ENCODE measurements at regions not wholly inside any gene's neighbourhood (a gene's known extent, or its start where the extent isn't known, plus 50 kb on each side); places are given as distances from the start of the nearest gene placed in this dataset.

GRCh38 chr3:75136100-75136897 is 521.8 kb upstream of the CNTN3 start:
- DNase-seq (ENCODE audit: low spot score) (no peak), ATAC-seq (no peak)
- CTCF ChIA-PET = interaction anchor here (0.6 kb wide), 1 partner anchor 248 kb away, joined by 3 read pairs; no protein-coding TSS in a partner anchor
- H3K27me3 Mint-ChIP-seq (ENCODE audit: low read depth) = no peaks in the 10 kb centered on the region
- TF ChIP-seq, protein P1, sequence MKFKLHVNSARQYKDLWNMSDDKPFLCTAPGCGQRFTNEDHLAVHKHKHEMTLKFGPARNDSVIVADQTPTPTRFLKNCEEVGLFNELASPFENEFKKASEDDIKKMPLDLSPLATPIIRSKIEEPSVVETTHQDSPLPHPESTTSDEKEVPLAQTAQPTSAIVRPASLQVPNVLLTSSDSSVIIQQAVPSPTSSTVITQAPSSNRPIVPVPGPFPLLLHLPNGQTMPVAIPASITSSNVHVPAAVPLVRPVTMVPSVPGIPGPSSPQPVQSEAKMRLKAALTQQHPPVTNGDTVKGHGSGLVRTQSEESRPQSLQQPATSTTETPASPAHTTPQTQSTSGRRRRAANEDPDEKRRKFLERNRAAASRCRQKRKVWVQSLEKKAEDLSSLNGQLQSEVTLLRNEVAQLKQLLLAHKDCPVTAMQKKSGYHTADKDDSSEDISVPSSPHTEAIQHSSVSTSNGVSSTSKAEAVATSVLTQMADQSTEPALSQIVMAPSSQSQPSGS (CRISPR knock-in tag; IDR thresholded peaks at IDR 0.05; ENCODE audit: borderline replicate concordance, low read depth) = no peak
- TF ChIP-seq NR1H2 (CRISPR knock-in tag; IDR thresholded peaks at IDR 0.05) (no peak), RELA (CRISPR knock-in tag; IDR thresholded peaks at IDR 0.05; ENCODE audit: borderline replicate concordance) (no peak), PRRX2 (CRISPR knock-in tag; IDR thresholded peaks at IDR 0.05) (no peak)
- H3K36me3 Mint-ChIP-seq = peaks cover 3% of the 10 kb centered on the region; the same call in 1 of the 2 replicates
- no peaks in the 10 kb centered on the region for H3K4me1 Mint-ChIP-seq
- H3K27ac Mint-ChIP-seq = no peak overlapping the region
- peaks cover 27% of the 10 kb centered on the region for H3K9me3 Mint-ChIP-seq
- POLR2A ChIA-PET = no interaction called here
- no peak overlapping the region for H3K4me3 Mint-ChIP-seq

GRCh38 chr3:75138345-75138744 is 523.9 kb upstream of the CNTN3 start:
- H3K36me3 Mint-ChIP-seq = peaks cover 3% of the 10 kb centered on the region; the same call in 1 of the 2 replicates
- no peak overlapping the region for H3K4me3 Mint-ChIP-seq
- TF ChIP-seq ATF3 (CRISPR knock-in tag; conservative IDR thresholded peaks at IDR 0.05) (no peak), TEAD4 (CRISPR knock-in tag; IDR thresholded peaks at IDR 0.05) (no peak), CBFB (CRISPR knock-in tag; IDR thresholded peaks at IDR 0.05; ENCODE audit: low read depth) (no peak), MXD4 (CRISPR knock-in tag; IDR thresholded peaks at IDR 0.05; ENCODE audit: borderline replicate concordance) (no peak), MYBL2 (CRISPR knock-in tag; IDR thresholded peaks at IDR 0.05) (no peak), SP1 (CRISPR knock-in tag; conservative IDR thresholded peaks at IDR 0.05) (no peak), SMAD3 (CRISPR knock-in tag; IDR thresholded peaks at IDR 0.05; ENCODE audit: borderline replicate concordance) (no peak), JUN (CRISPR knock-in tag; IDR thresholded peaks at IDR 0.05) (no peak), OVOL2 (CRISPR knock-in tag; IDR thresholded peaks at IDR 0.05; ENCODE audit: borderline replicate concordance) (no peak), RORB (CRISPR knock-in tag; IDR thresholded peaks at IDR 0.05) (no peak)
- TF ChIP-seq, protein P2, sequence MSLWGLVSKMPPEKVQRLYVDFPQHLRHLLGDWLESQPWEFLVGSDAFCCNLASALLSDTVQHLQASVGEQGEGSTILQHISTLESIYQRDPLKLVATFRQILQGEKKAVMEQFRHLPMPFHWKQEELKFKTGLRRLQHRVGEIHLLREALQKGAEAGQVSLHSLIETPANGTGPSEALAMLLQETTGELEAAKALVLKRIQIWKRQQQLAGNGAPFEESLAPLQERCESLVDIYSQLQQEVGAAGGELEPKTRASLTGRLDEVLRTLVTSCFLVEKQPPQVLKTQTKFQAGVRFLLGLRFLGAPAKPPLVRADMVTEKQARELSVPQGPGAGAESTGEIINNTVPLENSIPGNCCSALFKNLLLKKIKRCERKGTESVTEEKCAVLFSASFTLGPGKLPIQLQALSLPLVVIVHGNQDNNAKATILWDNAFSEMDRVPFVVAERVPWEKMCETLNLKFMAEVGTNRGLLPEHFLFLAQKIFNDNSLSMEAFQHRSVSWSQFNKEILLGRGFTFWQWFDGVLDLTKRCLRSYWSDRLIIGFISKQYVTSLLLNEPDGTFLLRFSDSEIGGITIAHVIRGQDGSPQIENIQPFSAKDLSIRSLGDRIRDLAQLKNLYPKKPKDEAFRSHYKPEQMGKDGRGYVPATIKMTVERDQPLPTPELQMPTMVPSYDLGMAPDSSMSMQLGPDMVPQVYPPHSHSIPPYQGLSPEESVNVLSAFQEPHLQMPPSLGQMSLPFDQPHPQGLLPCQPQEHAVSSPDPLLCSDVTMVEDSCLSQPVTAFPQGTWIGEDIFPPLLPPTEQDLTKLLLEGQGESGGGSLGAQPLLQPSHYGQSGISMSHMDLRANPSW (CRISPR knock-in tag; conservative IDR thresholded peaks at IDR 0.05; ENCODE audit: low read depth) = no peak
- TF ChIP-seq, protein P3, sequence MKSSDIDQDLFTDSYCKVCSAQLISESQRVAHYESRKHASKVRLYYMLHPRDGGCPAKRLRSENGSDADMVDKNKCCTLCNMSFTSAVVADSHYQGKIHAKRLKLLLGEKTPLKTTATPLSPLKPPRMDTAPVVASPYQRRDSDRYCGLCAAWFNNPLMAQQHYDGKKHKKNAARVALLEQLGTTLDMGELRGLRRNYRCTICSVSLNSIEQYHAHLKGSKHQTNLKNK (CRISPR knock-in tag; IDR thresholded peaks at IDR 0.05) = no peak
- ChIA-PET POLR2A (no interaction called here), CTCF (no interaction called here)
- H3K9me3 Mint-ChIP-seq = peaks cover 27% of the 10 kb centered on the region
- DNase-seq (ENCODE audit: low spot score) = no peak
- no peaks in the 10 kb centered on the region for H3K4me1 Mint-ChIP-seq
- no peak overlapping the region for H3K27ac Mint-ChIP-seq
- H3K27me3 Mint-ChIP-seq (ENCODE audit: low read depth) = no peaks in the 10 kb centered on the region
- ATAC-seq = no peak

- ATAC-seq (no peak), DNase-seq (ENCODE audit: low spot score) (no peak)
- TF ChIP-seq TP53 (CRISPR knock-in tag; IDR thresholded peaks at IDR 0.05) (no peak), IRF2 (CRISPR knock-in tag; IDR thresholded peaks at IDR 0.05; ENCODE audit: borderline replicate concordance, low read depth) (no peak), TEAD1 (CRISPR knock-in tag; IDR thresholded peaks at IDR 0.05) (no peak), RORB (CRISPR knock-in tag; IDR thresholded peaks at IDR 0.05) (no peak), ZNF425 (CRISPR knock-in tag; conservative IDR thresholded peaks at IDR 0.05) (no peak), SMAD4 (CRISPR knock-in tag; IDR thresholded peaks at IDR 0.05) (no peak), ZBTB21 (CRISPR knock-in tag; IDR thresholded peaks at IDR 0.05; ENCODE audit: borderline replicate concordance) (no peak), GRHL2 (CRISPR knock-in tag; IDR thresholded peaks at IDR 0.05; ENCODE audit: insufficient replicate concordance, severe bottlenecking) (no peak)
- TF ChIP-seq, protein P4, sequence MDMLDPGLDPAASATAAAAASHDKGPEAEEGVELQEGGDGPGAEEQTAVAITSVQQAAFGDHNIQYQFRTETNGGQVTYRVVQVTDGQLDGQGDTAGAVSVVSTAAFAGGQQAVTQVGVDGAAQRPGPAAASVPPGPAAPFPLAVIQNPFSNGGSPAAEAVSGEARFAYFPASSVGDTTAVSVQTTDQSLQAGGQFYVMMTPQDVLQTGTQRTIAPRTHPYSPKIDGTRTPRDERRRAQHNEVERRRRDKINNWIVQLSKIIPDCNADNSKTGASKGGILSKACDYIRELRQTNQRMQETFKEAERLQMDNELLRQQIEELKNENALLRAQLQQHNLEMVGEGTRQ (CRISPR knock-in tag; IDR thresholded peaks at IDR 0.05) = no peak
- peaks cover 22% of the 10 kb centered on the region for H3K9me3 Mint-ChIP-seq
- H3K36me3 Mint-ChIP-seq = no peaks in the 10 kb centered on the region
- no peaks in the 10 kb centered on the region for H3K27me3 Mint-ChIP-seq (ENCODE audit: low read depth)
- no peak overlapping the region for H3K4me3 Mint-ChIP-seq
- H3K4me1 Mint-ChIP-seq = no peaks in the 10 kb centered on the region
- POLR2A ChIA-PET = no interaction called here
- no peak overlapping the region for H3K27ac Mint-ChIP-seq
- CTCF ChIA-PET = interaction anchor here (1.2 kb wide), 1 partner anchor 48 kb away, joined by 5 read pairs; no protein-coding TSS in a partner anchor
Observed at GRCh38 chr3:75140904-75141615, 523.1 kb upstream of the FRG2C start.

Measured in WTC11 (cell line).